GM23338 (cell line): ENCODE measurements at regions not wholly inside any gene's neighbourhood (a gene's known extent, or its start where the extent isn't known, plus 50 kb on each side); places are given as distances from the start of the nearest gene placed in this dataset.

ENCODE experiments used
- CREB1 ChIP-seq: fragments of 250-450 bp; sonication (Bioruptor Pico); IDR thresholded peaks from 2 replicates; pipeline ENCODE4 v1.5.0; 2020; ENCODE audit warnings: low read depth, mild to moderate bottlenecking, moderate library complexity
- CTCF ChIP-seq, 2 experiments: fragments of 200-600 bp in 1 of 2; sonication (generic) in 1 of 2; conservative IDR thresholded peaks; 2 replicates each; pipeline versions ENCODE4 v1.5.1 to v1.6.1; 2016 to 2017; ENCODE audit warnings: antibody characterized with exemption in 2 of 2, low read depth in 2 of 2, mild to moderate bottlenecking in 2 of 2, moderate library complexity in 1 of 2
- ETS1 ChIP-seq: IDR thresholded peaks from 2 replicates; pipeline ENCODE4 v1.6.1; 2016; ENCODE audit warnings: antibody characterized with exemption
- EZH2 ChIP-seq: fragments of 200-600 bp; sonication (generic); IDR thresholded peaks from one replicate; pipeline ENCODE4 v1.8.0; 2017; ENCODE audit warnings: antibody characterized with exemption, mild to moderate bottlenecking, low read depth; ENCODE audit not compliant: unreplicated experiment
- EZH2phosphoT487 ChIP-seq: fragments of 200-600 bp; sonication (generic); IDR thresholded peaks from one replicate; pipeline ENCODE4 v1.8.1; 2018; ENCODE audit warnings: antibody characterized with exemption; ENCODE audit not compliant: unreplicated experiment
- POLR2AphosphoS5 ChIP-seq: IDR thresholded peaks from 2 replicates; pipeline ENCODE4 v1.6.1; 2016; ENCODE audit warnings: antibody characterized with exemption, low read depth
- REST ChIP-seq: IDR thresholded peaks from one replicate; pipeline ENCODE4 v1.6.1; 2018; ENCODE audit warnings: antibody characterized with exemption; ENCODE audit not compliant: unreplicated experiment

GRCh38 chr3:22451501-22451900 lies 700.5 kb upstream of the ZNF385D start:
- TF ChIP-seq CTCF (conservative IDR thresholded peaks at IDR 0.05; ENCODE audit: low read depth in 2 of 2) = no peak
- TF ChIP-seq REST = no peak
- TF ChIP-seq EZH2 = no peak
- no peak for TF ChIP-seq POLR2AphosphoS5
- TF ChIP-seq EZH2phosphoT487 = no peak
- TF ChIP-seq CREB1 (CRISPR knock-in tag) = no peak
- no peak for TF ChIP-seq ETS1
